NT2/D1 (cell line): ENCODE measurements at regions not wholly inside any gene's neighbourhood (a gene's known extent, or its start where the extent isn't known, plus 50 kb on each side); places are given as distances from the start of the nearest gene placed in this dataset.

Experiments used
- DNase-seq: peaks from one replicate; pipeline ENCODE4 v3.0.0-alpha.2; 2011; ENCODE audit warnings: low read depth, low spot score
- H3K27me3 ChIP-seq: 2 replicates; pipeline ENCODE4 v1.6.0; 2011; ENCODE audit warnings: mild to moderate bottlenecking; ENCODE audit not compliant: insufficient read length, insufficient read depth
- H3K36me3 ChIP-seq: 2 replicates; pipeline ENCODE4 v1.6.1; 2011; ENCODE audit warnings: mild to moderate bottlenecking, low read length, mixed read lengths; ENCODE audit not compliant: insufficient read depth, insufficient read length
- H3K4me1 ChIP-seq: 2 replicates; pipeline ENCODE4 v1.5.1; 2011; ENCODE audit not compliant: insufficient read depth, insufficient read length
- H3K4me3 ChIP-seq: 2 replicates; pipeline ENCODE4 v1.5.1; 2011; ENCODE audit warnings: low read depth; ENCODE audit not compliant: insufficient read length
- H3K9ac ChIP-seq: 2 replicates; pipeline ENCODE4 v1.6.0; 2011; ENCODE audit warnings: low read depth; ENCODE audit not compliant: insufficient read length
- H3K9me3 ChIP-seq: 2 replicates; pipeline ENCODE4 v1.5.1; 2011; ENCODE audit warnings: mild to moderate bottlenecking, low read length; ENCODE audit not compliant: insufficient read depth
- SUZ12 ChIP-seq: IDR thresholded peaks from 2 replicates; pipeline ENCODE4 v1.6.1; 2011; ENCODE audit not compliant: insufficient read length, insufficient read depth; ENCODE audit errors: extremely low read depth
- YY1 ChIP-seq: IDR thresholded peaks from 2 replicates; pipeline ENCODE4 v1.6.1; 2011; ENCODE audit not compliant: insufficient read length, insufficient read depth
- ZNF274 ChIP-seq: IDR thresholded peaks from 2 replicates; pipeline ENCODE4 v1.6.1; 2011; ENCODE audit warnings: mild to moderate bottlenecking, low read depth, low read length

GRCh38 chr3:148588291-148588690 lies 109.4 kb upstream of the AGTR1 start:
- DNase-seq: no peak
- no peak overlapping the region for H3K4me3 ChIP-seq
- H3K36me3 ChIP-seq: no peaks in the 10 kb centered on the region

GRCh38 chr3:148591525-148591924 lies 106.2 kb upstream of the AGTR1 start:
- H3K27me3 ChIP-seq: no peaks in the 10 kb centered on the region
- H3K4me1 ChIP-seq: no peaks in the 10 kb centered on the region
- no peaks in the 10 kb centered on the region for H3K36me3 ChIP-seq
- H3K4me3 ChIP-seq: no peak overlapping the region
- no peaks in the 10 kb centered on the region for H3K9me3 ChIP-seq
- no peak overlapping the region for H3K9ac ChIP-seq
- no peak for DNase-seq
- TF ChIP-seq ZNF274 (no peak), YY1 (no peak), SUZ12 (no peak)

More at GRCh38 chr3:148588291-148588690, 109.4 kb upstream of the AGTR1 start:
- Histone ChIP-seq H3K9ac (no peak overlapping the region), H3K27me3 (no peaks in the 10 kb centered on the region), H3K9me3 (no peaks in the 10 kb centered on the region), H3K4me1 (no peaks in the 10 kb centered on the region)
- TF ChIP-seq YY1 (no peak), SUZ12 (no peak), ZNF274 (no peak)

DNA sequence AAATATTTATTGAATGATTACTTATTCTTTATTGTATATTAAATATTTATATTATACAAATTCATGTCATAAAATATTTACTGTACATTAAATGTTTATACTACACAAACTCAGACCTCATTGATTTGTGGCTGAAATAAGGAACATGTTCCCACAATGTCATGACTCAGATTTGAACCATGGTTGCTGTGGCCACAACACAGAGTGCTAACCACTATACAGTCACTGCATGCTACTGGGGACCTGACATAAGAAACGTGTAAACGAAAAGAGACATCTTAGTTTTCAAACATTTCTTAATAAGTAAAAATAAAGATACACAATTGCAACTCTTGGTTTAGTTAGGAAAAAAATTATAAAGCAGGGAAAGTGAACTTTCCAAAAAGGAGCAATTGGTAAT lies 99.1 kb upstream of the AGTR1 start:
- TF ChIP-seq SUZ12: no peak
- no peak for TF ChIP-seq ZNF274
- TF ChIP-seq YY1: no peak
- no peaks in the 10 kb centered on the region for H3K9me3 ChIP-seq
- H3K9ac ChIP-seq: no peak overlapping the region
- no peak for DNase-seq
- no peaks in the 10 kb centered on the region for H3K36me3 ChIP-seq
- no peak overlapping the region for H3K4me3 ChIP-seq
- H3K4me1 ChIP-seq: no peaks in the 10 kb centered on the region
- H3K27me3 ChIP-seq: no peaks in the 10 kb centered on the region

- no peak overlapping the region for H3K9ac ChIP-seq
- H3K4me1 ChIP-seq: no peaks in the 10 kb centered on the region
Observed at GRCh38 chr3:148599481-148599880, 98.2 kb upstream of the AGTR1 start.

GRCh38 chr3:148600440-148600839 lies 97.3 kb upstream of the AGTR1 start:
- no peak overlapping the region for H3K9ac ChIP-seq

More at GRCh38 chr3:148599481-148599880, 98.2 kb upstream of the AGTR1 start:
- no peaks in the 10 kb centered on the region for H3K9me3 ChIP-seq
- DNase-seq: no peak
- no peaks in the 10 kb centered on the region for H3K27me3 ChIP-seq
- no peak for TF ChIP-seq ZNF274
- TF ChIP-seq SUZ12: no peak
- TF ChIP-seq YY1: no peak
- H3K4me3 ChIP-seq: no peak overlapping the region
- no peaks in the 10 kb centered on the region for H3K36me3 ChIP-seq

GRCh38 chr3:148600902-148601765 lies 96.6 kb upstream of the AGTR1 start:
- no peaks in the 10 kb centered on the region for H3K27me3 ChIP-seq
- H3K9ac ChIP-seq: no peak overlapping the region
- no peak for DNase-seq
- no peak for TF ChIP-seq YY1
- no peak for TF ChIP-seq SUZ12
- TF ChIP-seq ZNF274: no peak
- H3K4me1 ChIP-seq: no peaks in the 10 kb centered on the region
- no peaks in the 10 kb centered on the region for H3K36me3 ChIP-seq
- no peak overlapping the region for H3K4me3 ChIP-seq
- no peaks in the 10 kb centered on the region for H3K9me3 ChIP-seq

More at GRCh38 chr3:148600440-148600839, 97.3 kb upstream of the AGTR1 start:
- TF ChIP-seq YY1 (no peak), ZNF274 (no peak), SUZ12 (no peak)
- Histone ChIP-seq H3K4me1 (no peaks in the 10 kb centered on the region), H3K36me3 (no peaks in the 10 kb centered on the region), H3K27me3 (no peaks in the 10 kb centered on the region), H3K4me3 (no peak overlapping the region), H3K9me3 (no peaks in the 10 kb centered on the region)
- no peak for DNase-seq

DNA sequence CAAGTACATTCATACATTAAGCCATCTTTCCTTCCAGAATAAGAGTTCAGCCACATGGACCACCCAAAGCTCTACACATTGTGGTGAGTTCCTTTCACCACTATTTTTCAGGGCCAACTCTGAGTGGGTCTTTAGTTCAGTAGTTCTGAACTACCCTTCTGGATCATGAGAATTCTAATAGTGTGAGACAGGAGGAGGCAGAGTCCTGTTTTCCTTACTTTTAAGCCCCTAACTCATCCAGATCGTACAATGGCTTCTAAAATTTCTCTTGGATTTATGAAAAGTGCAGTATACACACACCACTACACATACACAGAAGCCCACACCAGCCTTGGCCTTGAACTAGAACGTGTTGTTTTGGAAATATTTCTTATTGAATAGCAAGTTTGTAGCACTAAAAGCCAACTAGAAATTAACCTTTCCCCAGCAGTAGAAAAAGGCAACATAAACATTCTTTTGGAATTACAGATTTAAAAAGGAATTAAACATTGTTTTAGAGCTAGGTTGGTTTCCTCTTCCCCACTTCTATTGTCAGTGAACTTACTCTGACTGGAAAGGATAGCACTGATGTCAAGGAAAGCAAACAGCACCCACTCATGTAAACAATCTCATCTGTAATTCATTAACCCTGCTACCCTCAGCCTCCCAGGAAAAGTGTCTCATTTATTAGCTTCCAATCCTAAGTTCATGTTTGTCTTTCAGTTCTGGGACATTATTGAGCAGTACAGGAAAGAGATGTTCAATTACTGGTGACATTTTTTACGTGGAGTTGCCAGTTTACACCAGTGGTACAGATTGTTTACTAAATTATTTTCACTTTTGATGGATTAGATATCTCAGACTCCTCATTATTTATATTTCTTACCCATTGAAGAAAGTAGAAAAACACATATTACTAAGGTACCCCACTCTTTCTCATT lies 95.7 kb upstream of the AGTR1 start:
- H3K4me3 ChIP-seq: no peak overlapping the region
- H3K36me3 ChIP-seq: no peaks in the 10 kb centered on the region
- TF ChIP-seq SUZ12 (no peak), ZNF274 (no peak), YY1 (no peak)
- DNase-seq: no peak
- no peaks in the 10 kb centered on the region for H3K9me3 ChIP-seq
- no peaks in the 10 kb centered on the region for H3K4me1 ChIP-seq
- H3K9ac ChIP-seq: no peak overlapping the region
- H3K27me3 ChIP-seq: no peaks in the 10 kb centered on the region
